Stimulated activated naive CD4-positive, alpha-beta T cell (primary cell): ENCODE measurements at regions not wholly inside any gene's neighbourhood (a gene's known extent, or its start where the extent isn't known, plus 50 kb on each side); places are given as distances from the start of the nearest gene placed in this dataset.

Source experiments
- DNase-seq, 6 experiments: peaks; one replicate each; lab custom pipeline; 2025; lab: John Stamatoyannopoulos, UW

DNA sequence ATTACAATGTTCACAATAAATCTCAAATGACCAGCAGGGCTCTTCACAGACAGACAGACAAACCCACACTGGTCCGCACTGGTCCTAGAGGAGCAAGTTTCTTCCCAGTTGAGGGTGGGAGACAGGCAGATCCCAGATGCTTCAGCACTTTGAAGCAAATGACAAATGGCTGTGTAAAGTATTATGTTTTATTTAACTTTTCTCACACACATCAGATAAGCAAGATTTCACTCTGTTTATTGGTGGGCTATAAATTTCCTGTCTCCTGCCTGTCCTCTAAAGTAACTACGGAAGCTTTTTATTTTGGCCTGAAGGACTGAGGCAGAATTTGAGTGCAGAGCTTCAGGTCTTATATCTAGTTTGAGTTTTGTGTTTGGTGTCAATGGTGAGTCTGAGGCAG lies 174.7 kb upstream of the MTNR1B start:
- no peak for DNase-seq

GRCh38 chr11:92796744-92797143 lies 172.7 kb upstream of the MTNR1B start:
- DNase-seq = no peak

GRCh38 chr11:92797874-92798273 lies 171.6 kb upstream of the MTNR1B start:
- DNase-seq = no peak

- DNase-seq = no peak
These were observed 167.8 kb upstream of the MTNR1B start for GRCh38 chr11:92801685-92802084.

DNA sequence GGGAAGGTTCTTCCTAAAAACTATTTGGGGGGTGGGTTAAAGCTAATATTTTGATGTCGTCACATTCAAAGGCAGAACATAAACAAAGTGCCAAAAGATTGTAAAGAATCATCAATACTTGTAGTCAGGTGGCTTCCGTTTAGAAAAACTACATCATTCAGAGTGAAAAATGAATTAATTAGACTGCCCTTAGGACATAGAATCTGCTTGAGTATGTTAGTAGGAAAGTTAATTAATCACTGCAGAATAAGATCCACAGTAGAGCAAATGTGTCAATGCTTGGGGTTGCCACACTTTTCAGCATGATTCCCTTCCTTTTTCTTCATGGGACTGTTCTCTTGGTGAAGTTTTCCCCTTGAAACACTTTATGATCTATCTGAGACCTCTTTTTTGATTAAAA lies 166.8 kb upstream of the MTNR1B start:
- no peak for DNase-seq

DNA sequence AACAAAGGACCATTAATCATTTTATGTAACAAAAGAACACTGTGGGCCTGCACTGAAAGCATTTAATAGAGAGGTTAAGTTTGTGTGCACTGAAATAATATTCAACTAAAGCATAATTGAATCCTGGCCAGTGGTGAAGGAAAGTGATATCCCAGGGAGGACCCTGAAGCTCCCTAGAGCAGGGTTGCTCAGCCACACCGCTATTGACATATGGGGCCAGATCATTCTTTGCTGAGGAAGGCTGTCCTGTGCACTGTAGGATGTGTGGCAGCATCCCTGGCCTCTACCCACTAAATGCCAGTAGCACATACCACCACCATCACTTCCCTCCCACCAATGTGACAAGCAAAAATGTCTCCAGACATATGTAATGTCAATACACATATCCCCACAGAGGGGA lies 166.1 kb upstream of the MTNR1B start:
- no peak for DNase-seq

GRCh38 chr11:92804388-92804966 lies 165.0 kb upstream of the MTNR1B start:
- DNase-seq = no peak

DNA sequence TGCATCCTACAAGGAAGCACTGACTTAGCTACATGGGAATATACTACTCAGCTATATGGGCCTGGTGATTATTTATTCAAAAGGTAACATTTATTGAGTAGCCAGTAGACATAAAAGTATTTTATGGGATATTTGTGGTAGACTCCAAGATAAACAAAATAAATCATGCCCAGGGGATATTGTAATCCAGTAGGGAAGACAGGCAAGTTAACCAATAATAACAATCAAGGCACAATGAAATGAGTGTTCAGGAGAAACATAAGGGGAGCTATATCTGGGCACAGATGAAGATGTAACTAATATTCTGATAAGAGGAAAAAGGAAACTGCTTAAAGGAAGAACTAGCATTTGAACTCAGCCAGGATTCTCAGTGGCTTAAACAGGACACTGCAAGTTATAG lies 161.4 kb upstream of the MTNR1B start:
- no peak for DNase-seq

GRCh38 chr11:92810423-92811064 lies 158.9 kb upstream of the MTNR1B start:
- no peak for DNase-seq

DNA sequence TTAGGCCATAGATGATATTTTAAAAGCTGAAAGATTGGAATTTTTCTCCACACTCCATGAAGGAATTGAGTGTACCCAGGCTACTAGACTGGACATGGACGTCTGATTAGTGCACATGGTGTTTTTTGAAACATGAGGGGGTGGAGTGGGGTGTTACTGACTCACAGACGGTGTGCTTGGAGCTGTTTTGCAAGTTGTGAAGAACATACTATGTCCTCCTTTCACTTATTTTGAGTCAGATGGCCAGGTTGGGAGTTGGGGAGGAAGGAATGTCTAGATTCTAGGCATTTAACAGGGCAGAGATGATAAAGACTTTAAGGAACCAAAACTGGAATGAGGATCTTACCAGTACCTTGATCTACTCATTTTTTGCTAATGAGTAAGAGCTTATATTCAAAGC lies 158.1 kb upstream of the MTNR1B start:
- no peak for DNase-seq

GRCh38 chr11:92812841-92813240 lies 156.6 kb upstream of the MTNR1B start:
- DNase-seq = no peak

GRCh38 chr11:92819830-92820229 lies 149.6 kb upstream of the MTNR1B start:
- no peak for DNase-seq

DNA sequence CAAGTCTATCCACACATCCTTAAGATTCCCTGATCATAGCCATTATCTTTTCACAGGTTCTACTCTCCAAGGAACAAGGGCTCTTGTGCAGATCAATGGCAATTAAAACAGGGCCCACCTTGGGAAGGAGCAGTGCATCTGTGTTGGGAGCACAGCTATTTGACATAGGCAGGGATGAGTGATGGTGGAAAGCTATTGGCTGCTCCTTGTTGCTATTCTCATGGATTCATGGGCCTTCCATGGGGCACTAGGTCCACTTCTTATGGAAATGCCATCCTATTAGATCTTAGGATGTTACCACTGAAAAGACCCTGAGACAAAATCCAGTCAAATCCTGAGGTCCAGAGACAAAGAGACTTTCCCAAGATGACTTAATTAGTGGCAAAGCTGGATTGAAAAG lies 148.6 kb upstream of the MTNR1B start:
- no peak for DNase-seq

- DNase-seq = no peak
These were observed 147.0 kb upstream of the MTNR1B start for GRCh38 chr11:92822410-92822809.

DNA sequence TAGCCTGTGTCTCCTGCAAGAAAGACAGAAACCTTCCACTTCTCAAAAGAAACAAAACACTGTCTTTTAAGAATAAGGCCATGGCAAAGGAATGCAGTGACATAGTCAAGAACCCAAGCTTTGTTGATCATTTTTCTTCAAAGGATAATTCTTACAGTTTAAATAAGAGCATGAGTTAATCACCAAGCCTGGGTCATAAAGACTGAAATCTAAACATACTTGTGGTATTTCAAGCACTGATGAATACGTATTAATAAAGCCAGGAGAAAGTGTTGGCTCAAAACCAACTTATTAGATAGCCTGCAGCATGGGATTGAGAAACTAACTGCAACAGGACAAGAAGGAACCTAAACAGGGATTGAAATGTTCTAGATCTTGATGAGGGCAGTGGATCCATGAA lies 143.3 kb upstream of the MTNR1B start:
- DNase-seq = no peak

GRCh38 chr11:92826603-92827002 lies 142.8 kb upstream of the MTNR1B start:
- no peak for DNase-seq

DNA sequence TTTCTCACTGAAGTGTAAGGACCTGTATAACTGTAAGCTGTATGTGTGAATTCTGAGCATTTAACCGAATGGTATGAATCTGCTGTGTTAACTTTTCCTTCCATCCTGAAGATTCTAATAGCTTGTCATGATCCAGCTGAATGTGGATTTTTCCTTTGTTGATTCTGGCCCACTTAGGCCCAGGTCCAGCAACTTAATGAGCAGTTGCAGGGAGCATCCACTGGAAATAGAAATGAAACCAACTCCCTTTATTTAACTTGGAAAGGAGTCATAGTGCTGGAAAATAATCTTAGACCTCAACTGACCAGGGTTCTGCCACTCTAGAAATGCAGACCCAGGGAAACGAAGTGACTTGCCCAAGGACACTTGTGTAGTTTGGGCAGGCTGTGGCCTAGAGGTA lies 142.3 kb upstream of the MTNR1B start:
- DNase-seq = no peak

GRCh38 chr11:92828556-92828955 lies 140.9 kb upstream of the MTNR1B start:
- DNase-seq = no peak

- no peak for DNase-seq
These were observed 140.3 kb upstream of the MTNR1B start for GRCh38 chr11:92829121-92829520.

GRCh38 chr11:92829671-92830070 lies 139.8 kb upstream of the MTNR1B start:
- no peak for DNase-seq

GRCh38 chr11:92830377-92831155 lies 138.9 kb upstream of the MTNR1B start:
- no peak for DNase-seq

GRCh38 chr11:92834296-92835020 lies 135.0 kb upstream of the MTNR1B start:
- DNase-seq = no peak

GRCh38 chr11:92837595-92837994 lies 131.9 kb upstream of the MTNR1B start:
- no peak for DNase-seq
